HL-60/S4 (cell line): ENCODE measurements at regions not wholly inside any gene's neighbourhood (a gene's known extent, or its start where the extent isn't known, plus 50 kb on each side); places are given as distances from the start of the nearest gene placed in this dataset.
"Not testable (repeated sequence)": the region's sequence is repeated elsewhere in the genome, so short reads cannot be mapped to it uniquely, and the experiment has no call there.

Experiments
- in situ Hi-C: fragments of 300-500 bp; cut with MboI; formaldehyde crosslinking; loops from 2 replicates; pipeline ENCODE4 v1.14.3; 2022; ENCODE audit warnings: low sequenced_read_pairs

- in situ Hi-C loops, result no loop called here
Measured at GRCh38 chr10:3661271-3661670, 123.7 kb downstream of the KLF6 start.

GRCh38 chr10:3660753-3661152 is 124.3 kb downstream of the KLF6 start:
- in situ Hi-C loops, result no loop called here

GRCh38 chr10:3659203-3659917 is 125.6 kb downstream of the KLF6 start:
- in situ Hi-C loops, result no loop called here

GRCh38 chr10:3658766-3659165 is 126.2 kb downstream of the KLF6 start:
- in situ Hi-C loops, result no loop called here

GRCh38 chr10:3656214-3656613 is 128.8 kb downstream of the KLF6 start:
- in situ Hi-C loops, result no loop called here

GRCh38 chr10:3655528-3655927 is 129.5 kb downstream of the KLF6 start:
- in situ Hi-C loops, result no loop called here

- in situ Hi-C loops, result no loop called here
Measured at GRCh38 chr10:3654980-3655379, 130.0 kb downstream of the KLF6 start.

- in situ Hi-C loops, result no loop called here
Measured at GRCh38 chr10:3654496-3654895, 130.5 kb downstream of the KLF6 start.

GRCh38 chr10:3653303-3653702 is 131.7 kb downstream of the KLF6 start:
- in situ Hi-C loops, result not testable (repeated sequence)

GRCh38 chr10:3652886-3653285 is 132.1 kb downstream of the KLF6 start:
- in situ Hi-C loops, result no loop called here

GRCh38 chr10:3651969-3652653 is 132.9 kb downstream of the KLF6 start:
- in situ Hi-C loops, result no loop called here

- in situ Hi-C loops, result no loop called here
Measured at GRCh38 chr10:3648576-3648975, 136.4 kb downstream of the KLF6 start.

- in situ Hi-C loops, result no loop called here
Measured at GRCh38 chr10:3648170-3648569, 136.8 kb downstream of the KLF6 start.

- in situ Hi-C loops, result no loop called here
Measured at GRCh38 chr10:3647074-3647473, 137.9 kb downstream of the KLF6 start.

- in situ Hi-C loops, result no loop called here
Measured at GRCh38 chr10:3645406-3645805, 139.6 kb downstream of the KLF6 start.

GRCh38 chr10:3640816-3641215 is 144.2 kb downstream of the KLF6 start:
- in situ Hi-C loops, result no loop called here

GRCh38 chr10:3639546-3639945 is 145.5 kb downstream of the KLF6 start:
- in situ Hi-C loops, result no loop called here

- in situ Hi-C loops, result no loop called here
Measured at GRCh38 chr10:3636356-3637181, 148.4 kb downstream of the KLF6 start.

GRCh38 chr10:3635697-3636096 is 149.3 kb downstream of the KLF6 start:
- in situ Hi-C loops, result no loop called here

GRCh38 chr10:3635211-3635671 is 149.8 kb downstream of the KLF6 start:
- in situ Hi-C loops, result no loop called here

- in situ Hi-C loops, result not testable (repeated sequence)
Measured at GRCh38 chr10:3634646-3635045, 150.4 kb downstream of the KLF6 start.
